CD4-positive, alpha-beta T cell treated with Interleukin-4 for 1 hour (primary cell): ENCODE measurements at regions not wholly inside any gene's neighbourhood (a gene's known extent, or its start where the extent isn't known, plus 50 kb on each side); places are given as distances from the start of the nearest gene placed in this dataset.

ENCODE experiments used
- DNase-seq, 2 donors: peaks; one replicate each; pipeline ENCODE4 v3.0.0-alpha.2; 2020 to 2022

- no peak for DNase-seq
Observed at GRCh38 chr4:84100071-84100470, 399.0 kb downstream of the NKX6-1 start.

GRCh38 chr4:84099599-84099998 is 399.5 kb downstream of the NKX6-1 start:
- no peak for DNase-seq

- no peak for DNase-seq
Observed at GRCh38 chr4:84091266-84091665, 407.8 kb downstream of the NKX6-1 start.

GRCh38 chr4:84089652-84090437 is 409.2 kb downstream of the NKX6-1 start:
- DNase-seq: no peak

DNA sequence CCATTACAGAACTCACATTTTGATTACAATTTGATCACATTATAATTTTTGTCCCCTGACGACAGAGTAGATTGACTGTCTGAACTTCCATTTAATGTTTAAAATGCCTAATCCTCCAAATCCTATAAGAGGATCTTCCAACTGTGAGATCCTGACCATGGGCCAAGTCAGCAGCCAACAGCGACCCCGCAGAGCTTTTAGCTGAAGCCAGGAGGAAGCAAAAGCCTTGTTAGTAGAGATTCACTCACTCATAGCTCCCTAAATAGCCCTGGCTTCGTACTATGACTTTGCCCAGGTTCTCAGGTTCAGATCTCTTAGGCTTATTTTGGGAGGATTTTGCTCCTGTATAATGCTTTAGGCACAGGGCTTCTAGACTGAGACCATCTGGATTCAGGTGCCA is 413.1 kb downstream of the NKX6-1 start:
- no peak for DNase-seq

- DNase-seq: no peak
Observed at GRCh38 chr4:84070289-84070688, 428.8 kb downstream of the NKX6-1 start.

GRCh38 chr4:84063619-84064018 is 435.5 kb downstream of the NKX6-1 start:
- DNase-seq: no peak

DNA sequence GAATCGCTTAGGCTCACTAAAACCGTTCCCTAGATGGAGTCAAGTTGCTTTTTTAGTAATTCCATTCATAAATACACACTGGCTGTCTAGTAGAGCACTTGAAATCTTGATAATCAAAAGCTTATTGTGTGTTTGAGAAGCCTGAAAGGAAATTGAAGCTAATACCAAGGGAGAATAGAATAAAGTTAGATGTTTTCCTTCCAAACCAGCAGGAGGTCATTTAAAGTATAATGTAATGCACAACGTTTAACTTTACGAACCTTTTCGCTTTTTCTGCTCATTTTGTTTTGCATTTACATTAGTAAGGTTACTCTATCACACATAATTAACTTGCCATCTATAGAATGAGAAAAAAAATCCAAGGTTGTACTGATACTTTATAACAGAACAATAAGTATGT is 440.9 kb downstream of the NKX6-1 start:
- no peak for DNase-seq

DNA sequence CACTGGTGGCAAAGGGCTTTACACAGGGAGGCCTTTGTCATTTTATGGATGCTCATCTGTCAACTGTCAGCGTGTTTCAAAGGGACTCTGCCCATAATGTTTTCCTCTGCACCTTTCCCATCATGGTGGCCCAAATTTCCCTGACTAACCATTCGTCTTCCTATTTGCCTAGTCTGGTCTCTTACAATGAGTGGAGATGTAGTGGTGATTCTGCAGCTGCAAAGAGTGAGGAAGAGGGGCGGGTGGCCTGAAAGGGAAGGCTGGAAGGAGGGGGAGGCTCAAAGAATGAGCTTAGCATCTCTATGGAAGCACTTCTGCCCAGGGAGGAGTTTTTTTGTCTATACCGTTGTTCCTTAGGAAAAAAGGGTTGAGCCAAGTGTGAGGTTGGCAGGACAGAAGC is 447.5 kb downstream of the NKX6-1 start:
- no peak for DNase-seq

DNA sequence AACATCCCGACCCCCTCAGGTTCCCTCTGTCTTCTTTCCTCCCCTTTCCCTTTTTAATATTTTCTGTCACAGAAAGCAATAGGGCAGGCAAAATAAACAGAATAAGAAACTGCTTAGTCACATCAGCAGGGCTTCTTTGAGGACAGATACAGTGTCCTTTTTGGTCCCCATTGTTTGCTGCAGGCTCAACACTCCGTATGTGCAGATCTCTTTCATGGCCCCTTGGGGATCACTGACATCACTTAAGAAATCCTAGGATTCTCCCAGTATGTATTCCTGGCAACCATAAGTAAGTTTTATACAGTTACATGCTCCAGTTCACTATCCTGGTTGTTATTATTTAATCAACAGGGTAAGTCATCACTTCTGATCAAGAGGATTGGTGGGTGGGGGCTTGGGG is 448.0 kb downstream of the NKX6-1 start:
- DNase-seq: no peak

- no peak for DNase-seq
Observed at GRCh38 chr4:84050015-84050414, 449.1 kb downstream of the NKX6-1 start.

DNA sequence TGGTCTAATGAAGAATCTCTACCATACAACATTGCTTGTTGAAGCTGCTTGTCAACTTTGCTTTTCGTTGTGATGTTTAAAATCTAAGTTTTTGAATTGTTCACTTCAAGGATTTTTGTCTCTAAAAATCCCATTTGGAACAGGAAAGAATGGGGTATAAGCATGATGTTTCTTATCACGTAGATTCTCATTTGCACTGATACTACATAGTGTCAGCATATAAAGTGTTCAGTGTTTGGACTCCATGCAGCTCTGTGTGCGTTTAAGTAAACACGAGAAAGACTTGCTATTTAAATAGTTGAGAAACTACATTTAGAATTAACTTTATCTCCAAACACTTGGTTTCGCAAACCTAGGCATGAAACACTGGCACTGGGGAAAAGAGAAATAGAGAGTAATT is 452.5 kb downstream of the NKX6-1 start:
- DNase-seq: no peak

GRCh38 chr4:84041426-84041825 is 457.7 kb downstream of the NKX6-1 start:
- no peak for DNase-seq

DNA sequence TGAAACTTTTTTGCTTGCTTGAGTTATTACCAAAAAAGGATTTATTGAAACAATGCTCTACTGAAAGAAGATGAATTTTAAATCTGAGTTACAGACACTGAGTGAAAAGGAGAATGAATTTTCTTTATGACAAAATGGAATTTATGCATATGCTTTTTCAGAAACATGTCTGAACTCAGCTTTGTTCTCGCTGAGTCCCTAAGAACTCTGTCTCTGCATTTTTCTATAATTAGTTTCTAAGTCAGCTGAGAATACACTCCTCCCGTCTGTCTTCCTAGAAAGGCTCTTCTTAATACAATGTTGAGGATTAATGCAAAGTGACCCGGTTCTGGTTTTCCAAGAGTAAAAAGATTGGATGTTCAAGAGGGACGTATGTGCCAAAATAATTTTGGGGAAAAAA is 463.5 kb downstream of the NKX6-1 start:
- no peak for DNase-seq

DNA sequence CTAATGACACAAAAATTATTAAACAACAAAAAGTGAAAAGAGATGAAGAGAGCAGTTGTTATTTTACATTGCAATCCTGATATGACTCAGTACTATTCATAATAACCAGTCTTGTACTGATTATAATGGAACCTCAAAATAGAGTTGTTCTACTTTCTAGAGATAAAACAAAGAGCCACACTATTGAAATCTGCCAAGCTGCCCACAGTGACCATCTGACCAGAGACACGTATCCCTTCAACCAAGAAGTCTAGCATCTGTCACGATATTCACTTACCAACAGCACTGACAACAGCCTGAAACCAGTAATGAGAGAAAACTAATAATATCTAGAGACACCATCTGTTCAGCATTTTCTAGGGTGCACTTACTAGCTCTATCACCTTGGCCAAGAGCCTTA is 466.7 kb downstream of the NKX6-1 start:
- DNase-seq: no peak

DNA sequence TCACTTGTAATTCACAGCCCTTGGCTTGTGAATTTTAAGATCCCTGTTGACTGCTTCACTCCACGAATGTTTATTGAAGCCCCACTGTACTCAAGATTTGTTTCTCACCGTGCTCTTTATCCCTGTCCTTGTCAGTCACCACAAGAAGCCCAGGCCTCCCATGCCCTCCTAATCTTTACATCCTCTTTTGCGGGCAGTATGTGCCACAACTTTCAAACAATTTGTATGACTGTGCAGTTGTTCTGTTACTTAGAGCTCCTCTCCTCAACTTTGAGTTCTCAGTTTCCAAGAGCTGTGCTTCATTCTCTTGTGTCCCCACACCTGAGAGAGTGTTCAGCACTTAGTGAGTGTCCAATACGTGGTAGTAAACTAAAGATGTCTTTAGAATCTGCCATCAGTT is 467.7 kb downstream of the NKX6-1 start:
- DNase-seq: no peak

- no peak for DNase-seq
Observed at GRCh38 chr4:84028340-84028739, 470.8 kb downstream of the NKX6-1 start.

GRCh38 chr4:84024405-84024804 is 474.7 kb downstream of the NKX6-1 start:
- no peak for DNase-seq

DNA sequence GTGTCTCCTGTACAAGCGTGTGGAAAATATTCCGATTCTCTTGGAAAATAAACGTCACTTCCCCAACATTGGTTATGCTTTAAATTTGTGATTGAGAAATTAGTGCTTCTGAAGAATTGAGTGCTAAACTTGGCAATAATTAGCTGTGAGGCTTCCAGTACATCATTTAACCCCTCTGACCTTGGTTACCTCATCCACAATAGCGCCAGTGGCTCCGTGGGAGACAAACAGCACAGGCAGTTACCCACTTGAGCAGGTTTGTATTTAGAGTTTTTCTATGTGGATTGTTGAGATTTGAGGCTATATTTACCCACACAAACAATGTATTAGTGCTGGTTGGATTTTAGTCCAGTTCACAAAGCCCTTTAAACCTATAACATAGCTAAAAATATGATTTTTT is 476.5 kb downstream of the NKX6-1 start:
- no peak for DNase-seq

DNA sequence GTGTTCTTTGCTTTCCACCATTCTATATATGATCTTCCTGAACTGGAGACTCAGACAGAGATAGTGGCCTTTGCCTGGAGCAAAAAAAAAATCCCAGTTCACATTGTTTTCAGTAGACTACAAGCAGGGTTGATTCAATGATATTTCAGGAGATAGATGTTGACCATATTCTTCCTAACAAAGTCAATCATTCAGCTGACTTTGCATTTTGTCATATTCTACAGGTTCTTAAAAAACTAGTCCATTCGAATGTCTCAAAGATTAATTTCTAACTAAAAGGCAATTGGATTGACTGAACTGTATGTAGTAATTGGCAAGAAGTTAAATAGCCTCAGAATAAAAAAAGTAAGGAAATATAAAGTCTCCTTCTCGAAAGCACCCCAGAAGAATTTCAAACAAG is 479.5 kb downstream of the NKX6-1 start:
- no peak for DNase-seq

GRCh38 chr4:84003046-84003445 is 467.1 kb downstream of the GPAT3 start:
- DNase-seq: no peak

DNA sequence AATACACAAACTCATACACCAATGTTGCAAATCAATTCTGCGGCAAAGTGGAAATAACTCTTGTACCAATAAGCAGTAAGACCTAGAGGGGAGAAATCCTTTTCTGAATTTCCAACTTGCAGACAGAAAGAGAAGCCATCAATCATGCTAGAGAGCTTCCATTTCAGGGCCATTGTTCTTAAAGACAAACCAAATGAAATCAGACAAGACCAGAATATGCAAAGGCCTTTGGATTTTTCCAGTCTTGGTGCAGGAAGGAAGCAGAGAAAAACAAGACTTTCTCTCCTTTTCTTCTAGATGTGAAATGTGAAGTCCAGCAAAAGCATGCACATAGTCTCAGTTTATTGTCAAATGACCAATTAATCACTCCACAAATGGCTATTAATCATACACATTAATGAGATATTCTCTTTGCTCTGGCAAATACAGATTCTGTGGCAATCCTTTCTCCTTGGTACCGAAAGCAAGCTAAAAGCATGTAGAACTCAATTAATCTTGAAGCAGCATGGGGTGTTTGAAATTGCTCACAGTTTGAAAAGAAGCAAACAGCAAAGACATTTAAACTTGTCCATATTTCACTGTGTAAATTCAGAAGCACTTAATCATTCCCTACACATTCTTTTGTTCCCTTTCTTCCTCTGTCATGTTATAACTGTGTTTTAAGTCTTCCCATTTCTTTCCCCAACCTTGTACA is 466.1 kb downstream of the GPAT3 start:
- DNase-seq: no peak

DNA sequence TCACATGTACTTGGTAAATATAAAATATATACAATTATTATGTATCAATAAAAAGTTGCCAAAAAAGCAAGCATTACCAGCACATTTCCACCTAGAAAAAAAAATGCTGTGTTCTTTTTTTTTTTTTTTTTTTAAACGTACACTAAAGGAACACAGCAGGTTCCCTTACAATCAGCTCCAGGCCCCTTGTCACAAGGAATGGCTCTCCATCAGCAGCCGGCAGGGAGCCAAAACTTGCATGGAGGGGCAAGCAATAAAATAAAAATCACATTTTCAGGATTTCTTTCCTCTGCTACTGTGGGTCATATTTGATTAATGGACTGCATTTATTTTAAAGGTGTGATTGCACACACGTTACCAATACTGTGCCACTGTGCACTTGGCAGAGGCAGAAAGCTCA is 460.3 kb downstream of the GPAT3 start:
- DNase-seq: no peak

GRCh38 chr4:83993774-83994173 is 457.9 kb downstream of the GPAT3 start:
- DNase-seq: no peak

DNA sequence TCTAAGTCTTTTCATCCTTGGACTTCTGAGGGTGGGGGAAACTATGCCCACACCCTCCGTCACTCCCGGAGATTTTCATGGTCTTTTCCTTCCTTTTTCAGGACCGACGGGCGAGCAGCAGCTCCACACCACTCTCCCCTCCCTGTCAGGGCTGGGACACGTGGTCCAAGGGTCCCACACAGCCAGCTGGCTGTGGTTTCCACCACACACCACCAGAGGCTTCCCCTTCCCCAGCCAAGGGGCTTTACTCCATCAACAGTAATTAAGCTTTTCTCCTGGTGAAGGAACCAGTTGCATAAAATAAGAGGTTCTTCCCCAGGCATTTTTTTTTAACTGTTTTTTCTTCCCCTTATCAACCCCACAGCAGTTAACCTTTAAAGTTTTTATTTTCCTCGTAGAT is 453.9 kb downstream of the GPAT3 start:
- DNase-seq: no peak
